SK-N-MC (cell line): ENCODE measurements at regions not wholly inside any gene's neighbourhood (a gene's known extent, or its start where the extent isn't known, plus 50 kb on each side); places are given as distances from the start of the nearest gene placed in this dataset.

Experiments
- EZH2 ChIP-seq: fragments of 200-600 bp; sonication (generic); IDR thresholded peaks from one replicate; pipeline ENCODE4 v1.6.1; 2017; ENCODE audit warnings: antibody characterized with exemption
- FOXP2 ChIP-seq: optimal IDR thresholded peaks from 2 replicates; pipeline ENCODE3; 2011; ENCODE audit warnings: mild to moderate bottlenecking, moderate library complexity; ENCODE audit not compliant: insufficient read depth; ENCODE audit errors: extremely low read length, control extremely low read depth
- POLR2AphosphoS5 ChIP-seq: IDR thresholded peaks from 2 replicates; pipeline ENCODE4 v1.6.1; 2012; ENCODE audit warnings: mild to moderate bottlenecking, low read depth, low read length, borderline replicate concordance

- no peak for TF ChIP-seq POLR2AphosphoS5
- no peak for TF ChIP-seq EZH2
- no peak for TF ChIP-seq FOXP2
Observed at GRCh38 chr15:61281328-61281727, 52.2 kb upstream of the RORA start.
